Ishikawa (cell line): ENCODE measurements at regions not wholly inside any gene's neighbourhood (a gene's known extent, or its start where the extent isn't known, plus 50 kb on each side); places are given as distances from the start of the nearest gene placed in this dataset.

Source experiments
- CEBPB ChIP-seq: IDR thresholded peaks from 2 replicates; pipeline ENCODE4 v1.6.1; 2012
- CREB1 ChIP-seq: IDR thresholded peaks from 2 replicates; pipeline ENCODE4 v1.6.1; 2012; ENCODE audit warnings: low read depth
- EGR1 ChIP-seq: IDR thresholded peaks from 2 replicates; pipeline ENCODE4 v1.6.1; 2012
- EP300 ChIP-seq: IDR thresholded peaks from 2 replicates; pipeline ENCODE4 v1.6.1; 2012; ENCODE audit warnings: borderline replicate concordance
- FOXM1 ChIP-seq: IDR thresholded peaks from 2 replicates; pipeline ENCODE4 v1.6.1; 2012; ENCODE audit warnings: low read depth, borderline replicate concordance
- NFIC ChIP-seq: IDR thresholded peaks from 2 replicates; pipeline ENCODE4 v1.6.1; 2012
- RAD21 ChIP-seq: IDR thresholded peaks from 2 replicates; pipeline ENCODE4 v1.6.1; 2012; ENCODE audit warnings: low read depth
- TAF1 ChIP-seq: IDR thresholded peaks from 2 replicates; pipeline ENCODE4 v1.6.1; 2012; ENCODE audit warnings: low read depth, mild to moderate bottlenecking
- TCF12 ChIP-seq: IDR thresholded peaks from 2 replicates; pipeline ENCODE4 v1.6.1; 2012; ENCODE audit warnings: low read depth
- TEAD4 ChIP-seq: IDR thresholded peaks from 2 replicates; pipeline ENCODE4 v1.6.1; 2012
- YY1 ChIP-seq: IDR thresholded peaks from 2 replicates; pipeline ENCODE4 v1.6.1; 2012; ENCODE audit warnings: low read depth
- ZBTB7A ChIP-seq: IDR thresholded peaks from 2 replicates; pipeline ENCODE4 v1.6.1; 2012; ENCODE audit warnings: low read depth
- TF ChIP-seq, protein P1 (sequence below): IDR thresholded peaks from 2 replicates; pipeline ENCODE4 v1.6.1; 2012
- TF ChIP-seq, protein P2 (sequence below): IDR thresholded peaks from 2 replicates; pipeline ENCODE4 v1.6.1; 2012; ENCODE audit warnings: low read depth, mild to moderate bottlenecking
- TF ChIP-seq, protein P3 (sequence below): IDR thresholded peaks from 2 replicates; pipeline ENCODE4 v1.6.1; 2012

DNA sequence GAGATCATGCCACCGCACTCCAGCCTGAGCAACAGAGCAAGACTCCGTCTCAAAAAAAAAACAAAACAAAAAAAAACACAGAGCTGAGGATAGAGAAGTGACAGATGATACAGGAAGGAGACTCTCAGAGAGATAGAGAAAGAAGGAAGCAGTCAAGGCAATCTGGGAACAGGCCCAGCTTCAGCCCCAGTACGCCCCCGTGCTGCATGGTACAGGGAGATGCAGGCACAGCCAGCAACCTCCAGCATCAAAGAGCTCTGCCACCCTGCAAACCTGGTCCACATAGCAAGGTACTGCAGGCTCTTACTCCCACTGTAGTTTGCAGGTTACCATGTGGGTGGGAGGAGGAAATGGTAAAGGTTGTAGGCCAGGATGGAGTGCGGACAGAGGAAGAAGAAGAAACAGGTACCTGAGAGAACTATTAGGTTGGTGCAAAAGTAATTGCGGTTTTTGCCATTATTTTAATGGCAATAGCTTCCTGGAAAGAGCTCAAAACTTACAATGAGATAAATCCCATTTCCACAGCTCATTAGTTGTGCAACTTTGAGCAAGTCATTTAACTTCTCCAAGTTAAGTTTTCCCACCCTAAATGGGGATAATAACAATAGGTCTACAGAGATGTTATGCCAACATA is 253.0 kb downstream of the ARRDC4 start:
- TF ChIP-seq TEAD4 (no peak), NFIC (no peak), TCF12 (no peak), CEBPB (no peak), FOXM1 (no peak), RAD21 (no peak), YY1 (no peak), CREB1 (no peak), ZBTB7A (no peak), EP300 (no peak), EGR1 (no peak), TAF1 (no peak)
- TF ChIP-seq, protein P1, sequence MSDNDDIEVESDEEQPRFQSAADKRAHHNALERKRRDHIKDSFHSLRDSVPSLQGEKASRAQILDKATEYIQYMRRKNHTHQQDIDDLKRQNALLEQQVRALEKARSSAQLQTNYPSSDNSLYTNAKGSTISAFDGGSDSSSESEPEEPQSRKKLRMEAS: no peak
- TF ChIP-seq, protein P2, sequence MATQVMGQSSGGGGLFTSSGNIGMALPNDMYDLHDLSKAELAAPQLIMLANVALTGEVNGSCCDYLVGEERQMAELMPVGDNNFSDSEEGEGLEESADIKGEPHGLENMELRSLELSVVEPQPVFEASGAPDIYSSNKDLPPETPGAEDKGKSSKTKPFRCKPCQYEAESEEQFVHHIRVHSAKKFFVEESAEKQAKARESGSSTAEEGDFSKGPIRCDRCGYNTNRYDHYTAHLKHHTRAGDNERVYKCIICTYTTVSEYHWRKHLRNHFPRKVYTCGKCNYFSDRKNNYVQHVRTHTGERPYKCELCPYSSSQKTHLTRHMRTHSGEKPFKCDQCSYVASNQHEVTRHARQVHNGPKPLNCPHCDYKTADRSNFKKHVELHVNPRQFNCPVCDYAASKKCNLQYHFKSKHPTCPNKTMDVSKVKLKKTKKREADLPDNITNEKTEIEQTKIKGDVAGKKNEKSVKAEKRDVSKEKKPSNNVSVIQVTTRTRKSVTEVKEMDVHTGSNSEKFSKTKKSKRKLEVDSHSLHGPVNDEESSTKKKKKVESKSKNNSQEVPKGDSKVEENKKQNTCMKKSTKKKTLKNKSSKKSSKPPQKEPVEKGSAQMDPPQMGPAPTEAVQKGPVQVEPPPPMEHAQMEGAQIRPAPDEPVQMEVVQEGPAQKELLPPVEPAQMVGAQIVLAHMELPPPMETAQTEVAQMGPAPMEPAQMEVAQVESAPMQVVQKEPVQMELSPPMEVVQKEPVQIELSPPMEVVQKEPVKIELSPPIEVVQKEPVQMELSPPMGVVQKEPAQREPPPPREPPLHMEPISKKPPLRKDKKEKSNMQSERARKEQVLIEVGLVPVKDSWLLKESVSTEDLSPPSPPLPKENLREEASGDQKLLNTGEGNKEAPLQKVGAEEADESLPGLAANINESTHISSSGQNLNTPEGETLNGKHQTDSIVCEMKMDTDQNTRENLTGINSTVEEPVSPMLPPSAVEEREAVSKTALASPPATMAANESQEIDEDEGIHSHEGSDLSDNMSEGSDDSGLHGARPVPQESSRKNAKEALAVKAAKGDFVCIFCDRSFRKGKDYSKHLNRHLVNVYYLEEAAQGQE: no peak
- TF ChIP-seq, protein P3, sequence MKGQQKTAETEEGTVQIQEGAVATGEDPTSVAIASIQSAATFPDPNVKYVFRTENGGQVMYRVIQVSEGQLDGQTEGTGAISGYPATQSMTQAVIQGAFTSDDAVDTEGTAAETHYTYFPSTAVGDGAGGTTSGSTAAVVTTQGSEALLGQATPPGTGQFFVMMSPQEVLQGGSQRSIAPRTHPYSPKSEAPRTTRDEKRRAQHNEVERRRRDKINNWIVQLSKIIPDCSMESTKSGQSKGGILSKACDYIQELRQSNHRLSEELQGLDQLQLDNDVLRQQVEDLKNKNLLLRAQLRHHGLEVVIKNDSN: no peak

DNA sequence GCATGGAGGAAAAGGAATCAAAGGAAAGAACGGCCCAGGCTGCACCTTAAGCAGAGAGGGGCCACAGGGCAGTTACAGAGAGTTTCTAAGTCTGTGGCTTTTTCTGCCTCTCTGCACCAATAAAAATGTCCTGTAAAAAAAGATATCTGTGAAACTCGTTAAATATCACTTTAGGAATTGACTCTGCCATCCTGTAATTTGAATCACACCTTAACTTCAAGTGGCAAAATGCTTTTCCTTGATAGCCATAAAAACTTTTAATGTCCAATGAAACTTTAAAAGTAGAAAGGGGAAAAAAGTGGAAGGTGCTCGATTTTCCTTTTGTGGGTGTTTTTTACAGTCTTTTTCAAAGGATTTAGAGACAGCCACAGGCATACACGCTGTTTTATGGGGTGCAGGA is 255.7 kb downstream of the ARRDC4 start:
- TF ChIP-seq TEAD4 (no peak), RAD21 (no peak), ZBTB7A (no peak), TAF1 (no peak), FOXM1 (no peak), EGR1 (no peak), YY1 (no peak), CREB1 (no peak), NFIC (no peak)
- TF ChIP-seq, protein P3: no peak

DNA sequence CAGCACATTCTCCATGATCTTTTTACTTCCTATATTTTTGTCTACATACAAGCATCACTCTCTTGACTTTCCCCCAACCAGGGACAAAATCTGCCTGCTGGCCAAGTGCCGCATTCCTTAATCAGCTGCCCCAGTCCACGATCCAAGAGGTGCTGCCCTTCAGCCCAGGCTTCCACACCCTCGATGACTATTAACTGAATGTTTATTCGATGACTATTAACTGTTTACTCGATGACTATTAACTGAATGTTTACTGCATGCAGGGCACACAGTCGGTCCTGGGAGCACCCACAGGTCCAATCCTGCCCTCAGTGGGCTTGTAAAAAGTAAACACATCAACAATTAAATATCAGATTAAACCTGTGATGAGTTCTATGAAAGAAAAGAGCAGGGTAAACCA is 256.9 kb downstream of the ARRDC4 start:
- TF ChIP-seq TAF1 (no peak), RAD21 (no peak), CREB1 (no peak), TCF12 (no peak), EGR1 (no peak), FOXM1 (no peak)
- TF ChIP-seq, protein P1: no peak

DNA sequence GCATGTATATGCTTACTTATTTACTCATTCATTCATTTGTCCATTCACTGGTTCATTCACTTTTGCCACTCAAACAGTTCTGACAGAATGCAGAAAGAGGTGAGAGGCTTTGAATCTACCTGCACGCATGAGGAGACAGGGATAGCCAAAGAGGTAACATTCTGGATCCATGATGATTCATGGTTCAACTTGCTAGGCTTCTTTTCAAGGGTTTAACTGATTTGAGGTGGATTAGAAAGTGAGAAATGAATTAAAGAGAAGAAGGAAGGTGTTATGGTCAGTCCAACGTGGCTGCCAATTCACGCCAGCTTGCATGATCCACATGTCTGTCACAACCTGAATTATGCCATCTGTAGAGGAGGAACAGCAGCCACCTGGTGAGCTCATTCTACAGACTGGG is 260.6 kb downstream of the ARRDC4 start:
- TF ChIP-seq TEAD4 (no peak), TAF1 (no peak), YY1 (no peak), CEBPB (no peak), TCF12 (no peak), RAD21 (no peak), FOXM1 (no peak), CREB1 (no peak), EGR1 (no peak), NFIC (no peak), EP300 (no peak), ZBTB7A (no peak)
- TF ChIP-seq, protein P2: no peak
- TF ChIP-seq, protein P3: no peak
- TF ChIP-seq, protein P1: no peak

DNA sequence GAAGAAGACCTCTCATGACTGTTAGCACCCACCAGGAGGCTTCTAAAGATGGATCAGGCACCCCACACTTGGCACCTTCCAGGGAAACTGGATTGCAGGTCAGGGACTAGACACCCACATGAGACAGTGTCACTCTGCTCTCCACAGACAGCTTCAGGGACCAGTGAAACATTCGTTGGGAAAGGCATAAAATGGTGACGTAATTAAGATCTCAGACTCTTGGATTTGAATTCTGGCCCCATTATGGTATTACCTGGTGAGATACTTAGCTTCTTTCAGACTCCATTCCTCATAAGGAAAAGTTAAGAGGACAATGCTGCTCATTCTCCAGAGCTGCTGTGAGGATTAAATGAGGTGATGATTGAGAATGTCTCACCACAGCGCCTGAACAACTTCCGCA is 261.1 kb downstream of the ARRDC4 start:
- no peak for TF ChIP-seq CREB1
- TF ChIP-seq YY1: no peak
- TF ChIP-seq ZBTB7A: no peak
- no peak for TF ChIP-seq TEAD4
- TF ChIP-seq CEBPB: no peak
- no peak for TF ChIP-seq EGR1
- no peak for TF ChIP-seq TCF12
- TF ChIP-seq, protein P2: no peak
